Hepatic stellate cell (primary cell): ENCODE measurements at regions not wholly inside any gene's neighbourhood (a gene's known extent, or its start where the extent isn't known, plus 50 kb on each side); places are given as distances from the start of the nearest gene placed in this dataset.

ENCODE experiments used
- DNase-seq: peaks from one replicate; pipeline ENCODE4 v3.0.0; 2011; ENCODE audit warnings: low spot score

DNA sequence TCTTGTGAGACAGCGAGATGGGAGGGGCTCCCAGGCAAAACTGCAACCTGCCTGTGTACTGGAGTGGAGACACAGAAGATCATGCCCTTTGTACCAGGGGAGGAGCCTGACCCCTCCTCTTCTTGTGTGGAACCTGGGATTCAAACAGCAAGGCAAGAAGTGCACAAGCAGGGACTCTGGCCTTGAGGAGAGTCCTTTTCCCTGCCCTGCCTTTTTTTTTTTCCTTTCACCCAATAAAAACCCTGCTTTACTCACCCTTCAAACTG is 251.8 kb upstream of the OPRM1 start:
- no peak for DNase-seq

- no peak for DNase-seq
Observed at GRCh38 chr6:153781306-153781705, 257.7 kb upstream of the OPRM1 start.

DNA sequence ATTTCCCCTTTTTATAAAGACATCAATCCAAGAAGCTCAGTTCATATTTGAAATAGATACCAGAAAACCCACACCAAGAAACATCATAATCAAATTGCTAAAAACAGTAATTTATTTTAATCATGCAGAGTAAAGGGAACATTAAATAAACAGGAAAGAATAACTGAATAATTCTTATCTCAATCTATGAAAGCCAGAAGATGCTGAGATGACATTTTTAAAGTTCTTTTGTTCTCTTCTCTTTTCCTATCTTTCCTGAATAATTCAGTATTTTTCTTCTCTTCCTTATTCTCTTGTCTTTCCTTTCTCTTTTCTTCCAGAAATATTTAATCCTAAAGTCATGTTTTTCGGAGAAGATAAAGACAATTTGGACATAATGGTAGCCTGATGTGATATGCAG is 259.0 kb upstream of the OPRM1 start:
- no peak for DNase-seq

- no peak for DNase-seq
Observed at GRCh38 chr6:153778216-153778615, 260.8 kb upstream of the OPRM1 start.

DNA sequence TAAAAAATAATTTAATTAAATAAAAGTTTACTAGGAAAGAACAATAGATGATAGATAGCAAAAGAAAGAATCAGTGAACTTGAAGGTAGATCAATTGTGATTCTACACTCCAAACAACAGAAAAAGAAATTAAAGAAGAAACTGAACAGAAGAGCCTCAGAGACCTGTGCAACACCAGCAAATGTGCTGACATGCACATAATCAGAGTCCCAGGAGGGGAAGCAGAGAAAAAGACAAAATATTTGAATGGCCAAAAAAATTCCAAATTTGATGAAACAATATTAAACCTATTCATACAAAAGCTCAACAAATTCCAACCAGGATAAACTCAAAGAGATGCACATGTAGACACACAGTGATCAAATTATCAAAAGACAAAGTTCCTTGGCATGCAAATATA is 267.5 kb upstream of the OPRM1 start:
- DNase-seq = no peak

GRCh38 chr6:153767127-153767526 is 271.9 kb upstream of the OPRM1 start:
- DNase-seq = no peak

DNA sequence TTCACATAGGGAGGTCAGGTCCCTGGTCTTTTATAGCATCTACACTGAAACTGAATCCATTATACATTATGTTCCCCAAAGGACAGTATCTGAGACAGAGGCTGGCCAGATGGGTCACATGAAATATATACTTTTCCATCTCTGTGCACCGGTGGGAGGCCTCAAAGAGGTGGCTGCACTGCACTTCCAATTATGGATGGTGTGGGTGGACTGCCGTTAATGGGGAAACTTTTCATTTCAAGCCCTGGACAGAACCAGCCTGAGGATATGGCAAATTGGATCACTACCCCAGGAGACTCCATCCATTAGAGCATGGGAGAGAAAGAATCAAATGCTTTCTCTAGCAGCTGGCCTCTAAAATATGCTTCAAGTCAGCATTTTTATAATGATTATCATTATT is 280.5 kb upstream of the OPRM1 start:
- DNase-seq = no peak

- DNase-seq = no peak
Observed at GRCh38 chr6:153735761-153736160, 303.3 kb upstream of the OPRM1 start.

DNA sequence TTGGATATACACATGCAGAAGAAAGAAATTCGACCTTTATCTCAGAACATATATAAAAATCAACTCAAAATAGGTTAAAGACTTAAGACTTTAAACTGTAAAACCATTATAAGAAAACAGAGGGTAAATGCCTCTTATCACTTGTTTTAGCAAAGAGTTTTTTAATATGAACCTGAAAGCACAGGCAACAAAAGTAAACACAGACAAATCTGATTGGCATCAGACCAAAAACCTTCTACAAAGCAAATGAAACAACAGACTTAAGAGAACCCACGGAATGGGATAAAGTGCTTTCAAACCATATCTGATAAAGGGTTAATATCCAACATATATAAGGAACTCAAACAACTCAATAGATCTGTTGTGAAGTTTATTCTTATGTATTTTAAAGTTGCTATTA is 309.9 kb upstream of the OPRM1 start:
- no peak for DNase-seq

- no peak for DNase-seq
Observed at GRCh38 chr6:153727885-153728284, 311.2 kb upstream of the OPRM1 start.

DNA sequence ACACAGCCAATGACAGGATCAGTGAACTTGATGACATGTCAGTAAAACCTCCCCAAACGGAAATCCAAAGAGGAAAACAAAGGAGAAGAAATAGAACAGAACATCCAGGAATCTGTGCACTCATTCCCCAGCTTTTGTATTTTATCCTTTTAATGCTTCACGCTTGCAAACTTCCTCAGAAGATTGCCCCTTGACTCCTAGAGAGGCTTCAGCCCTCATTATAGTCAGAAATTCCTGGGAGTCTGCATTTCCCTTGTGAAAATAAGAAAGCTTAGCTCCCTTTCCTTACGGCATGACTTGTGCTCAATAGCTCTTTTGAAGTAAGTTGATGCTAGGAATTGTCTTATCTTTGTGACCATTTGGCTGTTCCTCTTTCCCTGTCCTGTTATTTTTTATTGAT is 313.6 kb upstream of the OPRM1 start:
- DNase-seq = no peak

DNA sequence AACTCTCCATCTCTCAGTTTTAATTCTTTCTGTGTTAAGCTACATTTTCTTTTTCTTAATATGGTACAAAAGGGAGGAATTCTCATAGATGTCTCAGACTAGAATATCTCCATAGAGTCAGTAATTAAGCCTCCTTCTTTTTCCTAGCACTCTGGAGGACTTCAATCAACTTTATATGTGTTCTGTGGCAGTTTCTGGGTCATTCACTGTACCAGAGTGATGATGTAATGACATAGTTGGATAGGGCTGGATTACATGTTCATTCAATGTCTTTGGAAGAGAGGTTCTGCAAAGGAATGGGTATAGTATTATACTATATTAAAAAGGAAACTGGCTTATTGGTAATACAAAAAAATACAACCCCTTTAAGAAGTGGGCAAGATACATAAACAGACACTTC is 318.3 kb upstream of the OPRM1 start:
- DNase-seq = no peak

- no peak for DNase-seq
Observed at GRCh38 chr6:153705429-153705828, 333.6 kb upstream of the OPRM1 start.

DNA sequence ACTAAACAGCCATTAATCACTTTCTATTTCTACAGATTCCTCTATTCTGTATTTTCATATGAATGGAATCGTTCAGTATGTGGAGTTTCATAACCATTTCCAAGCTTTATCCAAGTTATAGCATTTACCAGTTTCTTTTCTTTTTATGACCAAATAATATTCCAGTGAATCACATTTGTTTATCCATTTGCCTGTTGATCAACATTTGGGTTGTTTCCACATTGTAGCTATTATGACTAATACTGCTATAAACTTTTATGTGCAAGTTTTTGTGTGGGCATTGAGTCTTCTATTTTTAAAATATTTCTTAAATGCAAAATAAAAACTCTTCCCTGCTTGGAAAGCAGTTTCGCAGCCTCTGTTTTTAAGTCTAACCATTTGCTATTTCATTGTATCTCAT is 336.4 kb upstream of the OPRM1 start:
- DNase-seq = no peak

DNA sequence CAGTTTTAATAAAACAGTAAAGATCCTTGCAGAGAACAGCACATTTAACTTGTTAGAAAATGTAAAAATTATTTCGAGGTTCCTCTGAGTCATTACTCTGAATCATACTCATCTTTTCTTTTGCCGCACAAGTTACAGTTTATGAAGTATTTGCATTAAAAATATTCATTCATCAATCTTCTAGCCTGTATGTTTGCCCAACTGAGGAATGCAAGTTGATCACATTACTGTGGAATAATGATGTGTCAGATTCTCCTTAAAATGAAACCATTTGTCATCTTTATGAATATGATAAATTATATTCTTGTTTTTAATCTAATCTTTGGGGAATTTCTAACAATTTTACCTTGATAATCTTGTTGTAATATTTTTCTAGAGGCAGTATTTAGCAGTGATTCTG is 340.4 kb upstream of the OPRM1 start:
- DNase-seq = no peak

DNA sequence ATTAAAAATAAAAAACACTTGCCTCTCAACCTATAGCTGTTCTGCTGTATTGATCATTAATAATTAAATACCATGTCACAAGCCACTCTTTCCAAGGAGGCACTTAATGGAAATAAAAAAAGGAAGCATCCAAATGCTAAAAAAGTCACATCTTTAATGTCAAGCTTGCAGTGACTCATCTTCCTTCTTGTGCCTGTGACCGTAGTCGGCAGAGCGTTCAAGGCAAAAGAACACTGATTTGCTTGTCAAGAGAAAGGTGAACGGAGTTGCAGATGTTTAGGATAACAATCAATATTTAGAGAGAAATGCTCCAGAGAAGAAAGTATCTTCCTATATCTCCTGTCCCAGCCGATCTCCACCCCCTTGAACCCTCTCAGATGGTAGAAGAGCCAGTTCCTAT is 341.0 kb upstream of the OPRM1 start:
- no peak for DNase-seq

DNA sequence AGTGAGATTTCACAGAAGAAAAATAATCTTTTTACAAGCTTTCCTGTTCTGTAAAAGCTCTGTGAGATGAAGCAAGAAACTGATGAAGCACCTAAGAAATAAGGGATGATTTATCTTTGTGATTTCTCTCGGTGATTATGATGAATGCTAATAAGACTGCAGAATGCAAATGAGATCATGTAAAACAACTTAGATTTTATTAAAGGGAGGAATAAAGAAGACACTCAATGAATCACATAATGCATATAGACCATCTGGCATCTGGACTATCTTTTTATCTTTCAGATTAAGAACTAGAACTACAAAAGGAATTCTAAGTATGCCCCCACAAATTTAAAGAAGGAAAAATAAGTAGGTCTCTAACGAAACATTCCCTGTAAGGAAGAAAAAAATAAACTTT is 361.5 kb upstream of the OPRM1 start:
- no peak for DNase-seq

DNA sequence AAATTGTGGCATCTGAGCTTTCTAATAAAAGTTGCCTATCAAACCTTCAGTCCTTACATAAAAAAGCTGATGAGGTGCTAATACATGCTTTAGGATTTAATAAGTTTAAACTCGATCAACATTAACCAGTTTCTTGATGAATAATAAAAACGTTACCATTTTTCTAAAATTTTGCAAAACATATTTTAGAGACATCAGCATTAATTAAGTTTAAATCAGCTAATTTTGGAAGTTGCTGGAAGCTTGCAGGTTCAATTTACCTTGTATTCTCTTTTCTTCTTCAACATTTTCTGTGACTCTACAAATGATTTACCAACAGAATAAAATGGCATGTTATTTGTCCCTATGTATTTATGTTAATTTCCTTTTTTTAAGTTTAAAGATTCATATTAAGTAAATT is 365.3 kb upstream of the OPRM1 start:
- no peak for DNase-seq

DNA sequence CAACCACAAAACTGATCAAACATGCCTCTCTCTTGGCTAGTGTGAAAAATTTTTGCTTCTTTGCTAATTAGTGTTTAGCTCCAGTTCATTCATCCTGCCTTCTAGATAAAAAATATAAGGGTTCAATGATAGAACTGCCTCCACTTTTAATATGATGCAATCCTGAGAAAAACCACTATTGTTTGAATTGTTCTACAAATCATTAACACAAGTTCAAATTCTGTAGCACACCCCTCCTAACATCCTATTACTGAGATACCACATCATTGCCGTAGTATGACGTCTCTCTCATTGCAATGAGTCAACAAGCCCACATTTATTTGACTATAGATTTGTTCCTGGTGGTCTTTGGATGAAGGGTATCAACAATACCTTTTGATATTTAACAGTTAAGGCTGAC is 365.8 kb upstream of the OPRM1 start:
- no peak for DNase-seq

DNA sequence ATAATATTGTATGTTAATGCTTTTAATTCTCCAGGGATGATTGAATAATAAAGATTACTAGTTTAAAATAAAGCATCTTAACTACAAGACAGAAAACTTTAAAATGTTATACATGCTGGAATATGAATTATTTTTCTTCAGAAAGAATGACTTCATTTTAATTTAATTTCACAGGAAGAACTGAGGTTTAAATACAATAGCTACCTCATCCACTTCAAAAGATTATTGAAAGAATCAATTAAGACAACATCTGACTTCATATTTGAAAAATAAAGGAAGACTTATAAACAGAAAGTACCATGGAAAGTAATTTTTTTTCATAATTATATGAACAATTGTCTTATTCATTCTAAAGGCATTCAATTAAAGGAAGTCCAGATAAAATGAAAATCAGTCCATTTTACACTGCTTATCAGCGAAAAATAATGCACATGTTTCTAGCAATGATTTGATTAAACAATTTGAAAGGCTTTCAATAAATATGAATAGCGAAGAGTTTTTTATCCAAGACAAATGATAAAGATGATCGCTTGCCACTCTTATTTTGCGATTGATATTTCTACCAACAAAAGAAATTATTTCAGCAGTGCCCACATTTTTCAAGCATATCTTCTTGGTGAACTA is 368.5 kb upstream of the OPRM1 start:
- no peak for DNase-seq

DNA sequence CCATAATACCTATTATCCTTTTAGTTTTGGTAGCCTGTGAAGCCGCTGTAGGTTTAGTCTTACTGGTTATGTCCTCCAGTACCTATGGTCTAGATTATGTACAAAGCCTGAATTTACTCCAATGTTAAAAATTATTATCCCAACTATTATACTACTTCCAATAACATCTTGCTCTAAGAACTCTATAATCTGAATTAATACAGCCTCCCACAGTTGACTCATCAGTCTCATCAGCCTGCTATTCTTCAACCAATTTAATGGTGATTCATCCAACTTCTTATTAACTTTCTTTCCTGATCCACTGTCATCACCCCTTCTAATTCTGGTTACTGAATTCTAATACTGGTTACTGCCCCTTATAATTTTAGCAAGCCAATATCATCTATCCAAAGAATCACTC is 370.3 kb upstream of the OPRM1 start:
- DNase-seq = no peak

DNA sequence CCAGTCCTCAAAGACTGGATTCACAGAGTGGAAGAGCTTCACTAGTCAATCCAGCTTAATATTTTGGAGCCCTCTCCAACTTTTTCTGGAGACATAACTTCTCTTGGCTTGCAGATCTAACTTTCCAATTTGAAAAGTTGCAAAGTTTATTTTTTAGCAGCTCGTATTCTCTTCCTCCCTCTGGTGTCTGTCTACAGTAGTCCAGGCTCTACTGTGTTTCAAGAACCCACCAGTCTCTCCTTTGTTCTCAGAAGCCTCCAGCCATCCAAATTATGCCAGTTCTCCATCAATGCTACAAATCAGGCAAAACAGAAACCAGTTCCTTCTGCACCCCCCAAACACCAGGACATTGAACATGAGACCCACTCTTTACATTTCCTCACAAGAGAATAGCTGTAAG is 376.1 kb upstream of the OPRM1 start:
- DNase-seq = no peak

GRCh38 chr6:153645326-153645725 is 393.7 kb upstream of the OPRM1 start:
- DNase-seq = no peak

DNA sequence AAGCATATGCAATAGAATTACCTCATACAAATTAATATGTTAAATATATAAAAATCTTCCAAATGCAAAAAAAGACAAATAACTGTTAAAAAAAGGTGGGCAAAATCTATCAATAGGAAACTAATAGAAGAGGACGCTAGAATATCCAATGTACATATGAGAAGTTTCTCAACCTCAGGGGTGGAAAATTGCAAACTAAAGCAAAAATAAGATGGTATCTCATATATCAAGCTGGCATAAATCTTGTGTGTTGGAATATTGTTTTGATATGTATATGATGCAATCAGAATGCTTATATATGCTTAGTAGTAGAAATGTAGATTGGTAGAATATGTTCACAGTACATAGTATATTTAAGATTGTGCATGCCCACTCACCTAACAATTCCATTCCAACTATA is 395.0 kb upstream of the OPRM1 start:
- no peak for DNase-seq

DNA sequence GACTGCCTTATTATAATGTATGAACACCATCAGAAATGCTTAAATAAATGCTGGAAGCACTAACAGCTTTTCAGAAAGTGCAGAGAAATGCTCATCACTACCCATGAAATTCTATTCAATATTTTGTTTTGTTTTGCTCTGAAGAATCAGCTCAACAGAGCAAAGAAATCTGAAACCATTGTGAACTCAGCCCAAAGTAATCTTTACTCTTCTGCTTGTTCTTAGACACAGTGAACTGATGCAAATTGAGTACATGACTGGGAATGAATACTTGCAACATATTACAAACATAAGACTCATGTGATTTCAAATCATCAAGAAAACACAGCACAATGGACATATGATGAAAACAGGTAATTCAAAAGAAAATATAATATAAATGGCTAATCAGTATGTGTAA is 404.6 kb upstream of the OPRM1 start:
- no peak for DNase-seq
